ENCODE measurements at regions not wholly inside any gene's neighbourhood (a gene's known extent, or its start where the extent isn't known, plus 50 kb on each side); places are given as distances from the start of the nearest gene placed in this dataset.
"Not testable (repeated sequence)": the region's sequence is repeated elsewhere in the genome, so short reads cannot be mapped to it uniquely, and the experiment has no call there.

DNA sequence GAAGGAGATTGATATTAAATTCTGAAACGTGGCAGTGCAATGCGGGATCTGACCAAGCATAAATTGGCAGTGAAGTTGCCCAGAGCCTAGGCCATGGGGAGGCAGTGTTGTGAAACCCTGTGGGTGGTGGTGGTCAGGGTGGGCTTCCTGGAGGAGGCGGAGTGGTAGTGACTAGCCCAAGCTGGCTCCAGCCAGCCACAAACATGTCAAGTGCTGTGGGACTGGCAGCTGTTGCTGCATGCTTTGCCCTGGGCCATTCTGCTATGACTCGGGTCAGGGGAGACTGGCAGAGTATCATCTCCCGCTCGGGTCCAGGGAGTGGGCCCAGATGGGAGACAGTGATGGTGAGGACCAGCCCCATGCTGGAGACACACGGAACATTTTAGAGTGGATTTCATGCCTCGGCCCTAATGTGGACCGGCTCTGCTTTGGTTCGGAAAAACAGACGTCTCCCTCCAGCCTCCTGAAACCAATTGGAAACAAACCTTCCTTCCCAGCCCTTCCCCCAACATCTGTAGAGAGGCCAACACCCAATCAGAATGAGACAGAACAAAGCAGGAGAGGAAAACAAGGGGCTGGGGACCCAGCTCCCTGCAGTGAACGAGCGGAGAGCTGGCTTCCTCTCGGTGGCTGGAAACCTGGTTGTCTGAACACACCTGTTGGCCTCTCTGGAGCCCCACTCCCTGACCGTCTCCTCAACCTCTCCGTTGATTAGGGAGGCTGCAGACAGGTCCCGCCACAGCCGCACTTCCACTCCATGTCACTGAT lies 58.2 kb downstream of the TMEM270 start:
- DNase-seq: no peak

DNA sequence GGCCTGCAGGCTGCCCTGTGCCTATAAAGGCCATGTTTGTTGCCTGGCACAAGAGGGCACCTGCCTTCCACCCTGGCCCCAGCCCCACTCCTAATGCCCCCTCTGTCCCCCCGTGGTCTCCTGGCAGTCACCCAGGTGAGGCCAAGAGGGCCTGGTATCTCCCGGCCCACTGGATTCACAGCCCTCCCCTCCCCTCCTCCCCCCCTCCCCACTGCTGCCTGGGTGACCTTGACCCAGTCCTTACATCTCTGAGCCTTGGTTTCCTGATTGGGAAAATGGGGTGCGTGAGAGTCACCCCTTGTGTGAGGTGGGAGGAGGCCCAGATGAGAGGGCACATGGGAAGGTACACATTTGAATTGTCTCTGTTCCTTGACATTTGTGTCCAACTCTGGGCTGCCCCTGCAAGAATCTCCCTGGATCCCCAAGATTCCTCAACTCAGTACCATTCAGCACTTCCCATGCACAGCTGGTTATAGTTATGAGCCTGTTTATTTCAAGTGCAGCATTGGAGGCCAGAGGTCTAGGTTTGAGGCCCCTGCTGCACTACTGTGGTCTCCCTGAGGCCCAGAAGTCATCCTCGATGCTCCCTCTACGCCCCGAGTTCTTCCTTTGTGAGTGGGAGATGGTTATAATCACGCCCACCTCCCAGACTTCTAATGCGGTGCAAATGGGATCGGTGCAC lies 58.9 kb downstream of the TMEM270 start:
- DNase-seq: no peak

DNA sequence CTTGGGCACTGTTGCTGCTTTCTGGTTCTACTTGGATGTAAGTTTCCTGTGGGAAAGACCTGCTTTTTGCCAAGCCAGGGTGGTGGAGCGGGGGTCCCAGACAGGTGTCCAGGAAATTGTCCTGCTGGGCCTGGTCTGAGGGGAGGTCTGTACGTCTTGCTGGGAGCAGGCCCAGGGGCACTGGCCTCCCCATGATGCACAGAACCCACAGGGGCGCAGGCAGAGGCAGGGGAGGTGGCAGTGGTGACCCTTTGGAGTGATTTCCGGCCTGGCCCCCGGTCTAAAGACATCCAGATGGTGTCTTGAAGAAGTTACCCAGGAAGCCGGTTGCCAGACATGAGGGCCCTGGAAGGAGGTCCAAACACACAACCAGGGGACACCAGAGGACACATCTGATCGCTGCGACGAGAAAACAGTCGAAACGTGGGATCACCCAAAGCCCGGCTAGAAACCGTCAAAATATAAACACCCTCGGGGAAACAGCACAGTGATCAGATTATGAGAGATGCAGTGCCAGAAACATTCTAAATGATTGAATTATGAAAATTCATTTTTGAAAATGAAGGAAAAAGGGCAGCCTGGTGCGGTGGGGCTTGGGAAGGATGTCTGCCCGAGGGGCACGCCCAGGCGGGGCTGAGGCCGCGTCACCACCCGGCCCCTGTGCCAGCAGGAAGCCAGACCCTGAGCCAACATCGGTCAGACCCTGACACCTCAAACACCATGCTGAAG lies 59.6 kb downstream of the TMEM270 start:
- no peak for DNase-seq

DNA sequence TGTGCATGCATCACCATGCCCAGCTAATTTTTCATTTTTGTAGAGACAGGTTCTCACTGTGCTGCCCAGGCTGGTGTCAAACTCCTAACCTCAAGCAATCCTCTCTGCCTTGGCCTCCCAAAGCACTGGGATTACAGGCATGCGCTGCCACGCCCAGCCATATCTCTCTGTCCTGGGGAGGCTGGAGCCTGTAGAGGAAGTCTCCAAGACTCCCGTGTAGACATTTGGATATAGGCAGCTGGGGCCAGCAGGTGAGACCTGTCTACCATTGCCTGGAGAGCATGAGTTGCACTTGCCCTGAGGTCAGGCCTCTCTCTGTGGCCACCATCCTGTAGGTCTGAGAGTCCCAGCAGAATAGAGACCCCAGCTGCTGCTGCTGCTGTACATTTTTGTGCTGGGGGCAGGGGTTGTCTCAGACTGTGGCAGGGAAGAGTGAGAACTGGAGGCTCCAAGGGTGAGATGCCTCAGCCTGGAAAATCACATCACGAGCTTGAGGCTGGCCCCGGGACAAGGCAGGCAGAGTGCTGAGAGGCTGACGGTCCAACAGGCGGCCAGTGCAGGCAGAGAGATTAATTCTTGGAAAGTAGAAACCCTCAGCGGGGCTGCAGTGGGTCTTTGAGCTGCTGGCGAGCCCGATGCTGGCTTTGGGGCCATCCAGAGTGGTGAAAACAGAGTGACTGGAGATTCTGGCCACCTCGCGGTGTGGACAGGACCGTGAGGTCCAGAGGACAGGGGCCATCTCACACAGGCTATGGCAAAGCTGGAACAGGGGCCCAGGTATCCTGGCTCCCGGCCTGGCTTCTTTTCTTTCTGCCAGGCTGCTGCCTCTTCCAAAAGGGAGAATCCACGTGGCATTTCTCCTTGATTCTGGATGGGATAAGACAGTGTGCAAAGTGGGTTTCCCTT lies 60.9 kb downstream of the TMEM270 start:
- DNase-seq: no peak

DNA sequence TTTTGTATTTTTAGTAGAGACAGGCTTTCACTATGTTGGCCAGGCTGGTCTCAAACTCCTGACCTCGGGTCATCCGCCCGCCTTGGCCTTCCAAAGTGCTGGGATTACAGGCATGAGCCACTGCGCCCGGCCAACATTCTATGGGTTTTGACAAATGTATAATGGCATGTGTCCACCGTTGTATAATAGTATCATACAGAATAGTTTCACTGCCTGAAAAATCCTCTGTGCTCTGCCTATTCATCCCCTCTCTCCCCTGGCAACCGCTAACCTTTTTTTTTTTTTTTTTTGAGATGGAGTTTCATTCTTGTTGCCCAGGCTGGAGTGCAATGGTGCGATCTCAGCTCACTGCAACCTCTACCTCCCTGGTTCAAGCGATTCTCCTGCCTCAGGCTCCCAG lies 67.7 kb downstream of the TMEM270 start:
- not testable (repeated sequence) for DNase-seq

DNA sequence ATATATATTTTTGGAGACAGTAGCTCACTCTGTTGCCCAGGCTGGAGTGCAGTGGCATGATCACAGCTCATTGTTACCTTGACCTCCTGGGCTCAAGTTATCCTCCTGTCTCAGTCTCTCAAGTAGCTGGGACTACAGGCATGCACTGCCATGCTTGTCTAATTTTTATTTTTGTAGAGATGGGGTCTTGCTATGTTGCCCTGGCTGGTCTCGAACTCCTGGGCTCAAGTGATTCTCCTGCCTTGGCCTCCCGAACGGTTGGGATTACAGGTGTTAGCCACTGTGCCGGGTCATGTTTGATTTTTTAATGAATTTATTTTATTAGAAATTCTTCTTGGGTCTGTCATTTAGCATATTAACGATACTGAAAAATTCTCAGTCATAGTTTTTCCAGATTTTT lies 70.5 kb downstream of the TMEM270 start:
- no peak for DNase-seq

DNA sequence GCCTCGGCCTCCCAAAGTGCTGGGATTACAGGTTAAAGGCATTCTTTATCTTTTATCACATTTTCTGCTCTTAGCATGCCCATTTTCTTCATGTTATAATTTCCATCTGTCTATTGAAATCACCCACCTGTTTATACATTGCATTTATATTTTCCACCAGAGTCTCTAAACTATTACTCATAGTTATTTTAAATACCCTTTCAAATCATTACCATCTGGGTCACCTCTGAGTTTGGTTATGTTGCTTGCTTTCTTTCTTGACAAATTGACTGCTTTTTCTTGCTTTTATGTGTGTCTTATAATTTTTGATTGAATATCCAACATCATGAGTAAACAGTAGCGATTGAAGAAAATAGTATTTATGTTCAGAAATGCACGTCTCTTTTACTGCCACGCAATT lies 71.4 kb downstream of the TMEM270 start:
- no peak for DNase-seq

DNA sequence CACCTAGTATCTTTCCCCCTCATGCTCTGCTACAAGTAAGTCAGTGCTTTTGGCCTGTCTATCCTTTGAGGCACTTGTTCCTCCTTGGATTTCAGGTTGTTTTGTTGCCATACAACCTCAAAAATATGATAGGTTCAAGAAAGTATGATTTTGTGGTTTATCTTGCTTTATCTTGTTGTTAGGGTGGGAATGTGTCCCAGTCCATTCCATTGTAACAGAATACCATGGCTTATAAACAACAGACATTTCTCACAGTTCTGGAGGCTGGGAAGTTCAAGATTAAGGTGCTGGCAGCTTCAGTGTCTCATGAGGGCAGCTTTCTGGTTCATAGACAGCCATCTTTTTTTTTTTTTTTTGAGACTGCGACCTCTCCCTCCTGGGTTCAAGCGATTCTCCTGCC lies 72.1 kb downstream of the TMEM270 start:
- no peak for DNase-seq

DNA sequence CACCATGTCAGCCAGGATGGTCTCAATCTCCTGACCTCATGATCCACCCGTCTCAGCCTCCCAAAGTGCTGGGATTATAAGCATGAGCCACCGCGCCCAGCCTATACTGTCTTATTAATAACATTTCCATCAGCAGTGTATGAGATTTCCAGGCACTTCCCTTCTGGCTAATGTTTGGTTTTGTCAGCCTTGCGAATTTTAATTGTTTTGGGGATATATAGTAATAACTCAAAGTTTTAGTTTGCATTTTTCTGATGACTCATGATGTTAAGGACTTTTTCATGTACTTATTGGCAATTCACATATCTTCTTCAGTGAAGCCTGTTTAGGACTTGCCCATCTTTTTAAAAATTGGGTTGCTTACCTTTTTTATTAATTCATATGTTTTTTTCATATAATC lies 76.0 kb downstream of the TMEM270 start:
- no peak for DNase-seq

DNA sequence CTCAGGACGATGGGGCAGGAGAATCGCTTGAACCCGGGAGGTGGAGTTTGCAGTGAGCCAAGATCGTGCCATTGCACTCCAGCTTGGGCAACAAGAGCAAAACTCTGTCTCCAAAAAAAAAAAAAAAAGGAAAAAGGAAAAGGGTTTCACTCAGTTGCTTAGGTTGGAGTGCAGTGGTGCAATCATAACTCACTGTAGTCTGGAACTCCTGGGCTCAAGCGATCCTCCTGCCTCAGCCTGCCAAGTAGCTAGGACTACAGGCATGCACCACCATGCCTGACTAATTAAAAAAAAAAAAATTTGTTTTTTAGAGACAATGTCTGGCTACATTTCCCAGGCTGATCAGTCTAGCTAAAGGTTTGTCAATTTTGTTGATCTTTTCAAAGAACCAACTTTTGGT lies 76.7 kb downstream of the TMEM270 start:
- not testable (repeated sequence) for DNase-seq

DNA sequence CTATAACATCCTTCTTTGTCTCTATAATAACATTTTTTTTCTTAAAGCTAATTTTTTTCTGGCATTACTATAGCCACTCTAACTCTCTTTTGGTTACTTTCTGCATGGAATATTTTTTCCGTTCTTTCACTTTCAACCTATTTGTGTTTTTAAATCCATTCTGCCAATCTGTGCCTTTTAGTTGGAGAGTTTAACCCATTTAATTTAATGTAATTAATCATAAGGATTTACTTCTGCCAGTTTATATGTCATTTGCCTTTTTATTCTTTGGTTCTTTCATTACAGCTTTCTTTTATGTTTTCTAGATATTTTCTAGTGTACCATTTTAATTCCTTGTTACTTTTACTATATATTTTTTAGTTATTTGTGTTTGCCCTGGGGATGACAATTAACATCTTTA lies 78.6 kb downstream of the TMEM270 start:
- no peak for DNase-seq

DNA sequence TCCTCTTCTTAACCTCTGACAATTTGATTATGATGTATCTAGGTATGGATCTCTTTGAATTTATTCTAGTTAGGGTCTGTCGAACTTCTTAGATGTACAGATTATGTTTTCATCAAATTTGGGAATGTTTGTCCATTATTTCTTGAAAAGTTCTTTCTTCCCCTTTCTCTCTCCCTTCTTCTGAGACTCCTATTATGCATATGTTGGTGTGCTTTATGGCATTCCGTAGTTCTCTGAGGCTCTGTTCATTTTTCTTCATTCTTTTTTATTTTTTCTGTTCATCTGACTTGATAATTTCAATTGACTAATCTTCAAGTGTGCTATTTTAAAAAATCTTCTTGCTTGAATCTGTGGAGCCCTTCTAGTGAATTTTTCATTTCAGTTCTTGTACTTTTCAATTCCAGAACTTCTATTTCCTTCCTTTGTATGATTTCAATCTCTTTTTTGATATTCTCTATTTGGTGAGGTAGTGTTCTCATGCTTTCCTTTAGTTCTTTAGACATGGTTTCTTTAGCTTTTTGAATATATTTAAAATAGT lies 79.8 kb downstream of the TMEM270 start:
- DNase-seq: no peak

DNA sequence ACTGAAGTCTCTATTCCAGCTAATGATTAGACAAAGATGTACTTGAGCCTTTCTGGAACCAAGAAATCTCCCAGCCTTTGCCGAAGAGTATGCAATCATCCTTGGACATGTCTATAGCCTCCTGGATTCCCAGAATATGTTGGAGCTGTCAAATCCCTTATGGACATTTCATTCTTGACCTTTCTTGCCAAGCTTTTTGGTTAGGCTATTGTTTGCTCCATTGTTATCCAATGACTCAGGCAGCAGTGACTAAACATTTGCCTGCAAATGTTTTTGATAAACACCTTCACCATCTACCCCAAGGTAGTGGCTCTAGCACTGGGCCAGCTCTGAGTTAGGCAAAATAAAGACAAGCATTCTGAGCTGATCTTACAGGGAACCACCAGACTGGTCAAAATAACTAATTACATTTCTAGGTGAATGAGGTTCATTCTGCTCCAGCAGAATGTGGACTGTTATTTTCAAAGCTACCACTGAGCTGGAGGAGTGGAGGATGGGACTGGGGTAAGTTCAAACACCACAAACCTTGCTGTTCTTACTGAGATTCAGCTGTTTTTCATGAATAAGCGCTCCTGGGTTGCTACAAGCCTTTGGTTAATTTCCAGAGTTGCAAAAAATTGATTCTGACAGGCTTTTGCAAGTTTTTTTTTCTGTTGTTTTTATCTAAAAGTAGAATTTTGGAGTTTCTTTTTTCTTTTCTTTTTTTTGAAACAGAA lies 81.0 kb downstream of the TMEM270 start:
- DNase-seq: no peak

DNA sequence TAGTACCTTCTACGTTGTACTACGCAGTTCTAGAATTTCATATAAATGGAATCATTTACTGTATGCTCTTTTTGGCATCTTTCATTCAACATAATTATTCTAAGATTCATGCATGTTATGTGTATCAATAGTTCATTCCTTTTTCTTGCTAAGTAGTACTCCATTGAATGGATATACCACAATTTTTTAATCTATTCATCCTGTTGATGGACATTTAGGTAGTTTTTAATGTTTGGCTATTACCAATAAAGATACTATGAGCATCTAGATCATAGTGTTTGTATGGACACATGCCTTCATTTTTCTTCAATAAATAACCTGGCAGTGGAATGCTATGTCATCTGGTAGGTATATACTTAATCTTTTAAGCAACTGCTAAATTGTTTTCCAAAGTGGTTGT lies 83.0 kb upstream of the ELN start:
- no peak for DNase-seq

DNA sequence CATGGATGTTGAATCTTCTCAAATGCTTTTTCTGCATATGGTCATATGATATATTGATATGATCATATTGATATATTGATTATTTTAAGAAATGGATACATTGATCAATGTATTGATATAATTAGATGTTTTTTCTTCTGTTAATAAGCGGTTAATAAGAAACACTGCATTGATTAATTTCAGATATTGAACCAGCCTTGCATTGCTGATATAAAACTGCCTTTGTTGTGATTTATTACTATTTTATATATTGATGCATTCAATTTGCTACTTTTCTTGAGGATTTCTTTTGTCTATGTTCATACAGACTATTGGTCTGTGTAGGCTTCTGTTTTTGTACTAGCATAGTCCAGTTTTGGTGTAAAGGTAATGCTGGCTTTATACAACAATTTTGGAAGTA lies 79.7 kb upstream of the ELN start:
- DNase-seq: no peak

DNA sequence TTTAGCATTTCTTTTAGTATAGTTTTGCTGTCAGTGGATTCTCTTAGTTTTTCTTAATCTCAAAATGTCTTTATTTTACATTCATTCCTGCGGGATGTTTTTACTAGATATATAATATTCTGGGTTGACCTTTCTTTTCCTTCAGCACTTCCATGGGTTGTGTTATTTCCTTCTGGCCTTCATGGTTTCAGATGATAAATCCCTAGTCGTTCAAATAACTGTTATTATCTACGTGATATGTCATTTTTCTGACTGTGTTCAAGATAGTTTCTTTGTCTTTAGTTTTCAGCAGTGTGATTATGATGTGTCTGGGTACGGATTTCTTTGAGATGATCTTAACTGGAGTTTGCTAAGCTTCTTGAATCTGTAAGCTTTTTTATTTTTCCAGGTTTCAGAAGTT lies 75.7 kb upstream of the ELN start:
- DNase-seq: no peak

DNA sequence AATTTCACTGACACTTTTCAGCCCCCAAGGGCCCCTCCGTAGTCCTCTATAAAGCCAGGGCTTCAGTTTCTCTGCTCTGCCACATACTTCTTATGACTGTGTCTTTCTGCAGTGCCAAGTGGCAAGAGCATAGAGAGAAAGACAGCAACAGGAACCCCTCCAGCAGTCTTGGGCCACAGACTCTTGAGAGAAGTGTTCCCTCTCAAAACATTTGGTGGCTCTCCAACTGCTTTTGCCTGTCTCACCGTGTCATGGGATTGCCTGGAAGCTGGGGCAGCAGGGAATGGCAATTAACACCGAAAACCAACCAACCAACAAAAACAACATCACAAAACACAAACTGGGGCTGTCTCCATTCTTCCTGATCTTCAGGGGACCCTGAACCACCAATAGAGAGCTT lies 73.8 kb upstream of the ELN start:
- no peak for DNase-seq

DNA sequence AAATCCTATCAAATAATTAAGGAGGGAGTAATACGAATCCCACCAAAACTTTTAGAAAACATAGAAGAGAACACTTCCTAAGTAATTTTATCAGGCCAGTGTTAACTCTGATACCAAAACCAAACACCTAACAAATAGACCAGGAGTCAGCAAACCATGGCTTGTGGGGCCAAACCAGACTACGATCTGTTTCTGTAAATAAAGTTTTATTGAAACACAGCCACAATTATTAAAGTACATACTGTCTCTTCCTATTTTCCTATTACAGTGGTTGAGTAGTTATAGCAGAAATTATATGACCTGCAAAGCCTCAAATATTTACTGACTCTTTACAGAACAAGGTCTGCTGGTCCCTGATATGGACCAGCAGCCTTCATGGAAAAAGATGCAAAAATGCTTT lies 73.1 kb upstream of the ELN start:
- no peak for DNase-seq

DNA sequence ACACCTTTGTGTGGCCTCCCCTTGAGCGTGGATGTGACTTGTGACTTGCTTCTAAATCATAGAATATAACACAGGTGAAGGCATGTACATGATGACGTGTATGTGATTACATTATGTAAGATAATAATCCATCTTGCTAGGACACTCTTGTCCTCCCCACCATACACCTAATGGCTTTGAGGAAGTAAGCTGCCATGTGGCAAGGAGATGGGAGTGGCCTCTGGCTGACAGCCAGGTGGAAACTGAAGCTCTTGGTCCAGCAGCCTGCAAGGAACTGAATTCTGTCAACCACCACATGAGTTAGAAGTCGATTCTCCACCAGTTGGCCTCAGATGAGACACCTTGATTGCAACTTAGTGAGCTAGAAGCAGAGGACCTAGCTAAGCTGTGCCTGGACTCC lies 67.4 kb upstream of the ELN start:
- no peak for DNase-seq

DNA sequence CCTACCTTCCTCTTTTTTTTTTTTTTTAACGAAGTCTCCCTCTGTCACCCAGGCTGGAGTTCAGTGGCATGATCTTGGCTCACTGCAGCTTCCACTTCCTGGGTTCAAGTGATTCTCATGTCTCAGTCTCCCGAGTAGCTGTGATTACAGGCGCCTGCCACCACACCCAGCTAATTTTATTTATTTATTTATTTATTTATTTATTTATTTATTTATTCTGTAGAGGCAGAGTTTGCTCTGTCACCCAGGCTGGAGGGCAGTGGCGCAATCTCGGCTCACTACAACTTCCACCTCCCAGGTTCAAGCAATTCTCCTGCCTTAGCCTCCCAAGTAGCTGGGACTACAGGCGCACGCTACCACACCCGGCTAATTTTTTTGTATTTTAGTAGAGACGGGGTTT lies 66.0 kb upstream of the ELN start:
- DNase-seq: not testable (repeated sequence)

DNA sequence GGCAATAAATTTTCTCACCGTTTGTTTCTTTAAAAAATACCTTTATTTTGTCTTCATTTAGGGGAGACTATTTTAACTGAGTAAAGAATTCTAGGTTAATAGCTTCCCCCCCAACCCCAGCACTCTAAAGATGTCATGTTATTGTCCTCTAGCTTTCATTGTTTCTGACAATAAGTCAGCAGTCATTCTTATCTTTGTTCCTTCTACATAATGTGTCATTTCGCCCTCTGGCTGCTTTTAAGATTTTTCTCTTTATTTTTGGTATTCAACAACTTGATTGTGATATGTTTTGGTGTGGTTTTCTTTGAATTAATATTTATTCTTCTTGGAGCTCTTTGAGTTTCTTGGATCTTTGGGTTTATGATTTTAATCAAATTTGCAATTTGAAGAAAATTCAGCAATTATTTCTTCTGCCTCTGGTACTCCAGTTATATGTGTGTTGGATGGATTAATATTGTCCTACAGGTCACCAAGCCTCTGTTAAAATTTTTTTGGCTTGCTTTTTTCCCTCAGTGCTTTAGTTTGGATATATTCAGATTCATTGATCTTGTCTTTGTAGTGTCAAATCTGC lies 64.6 kb upstream of the ELN start:
- no peak for DNase-seq

DNA sequence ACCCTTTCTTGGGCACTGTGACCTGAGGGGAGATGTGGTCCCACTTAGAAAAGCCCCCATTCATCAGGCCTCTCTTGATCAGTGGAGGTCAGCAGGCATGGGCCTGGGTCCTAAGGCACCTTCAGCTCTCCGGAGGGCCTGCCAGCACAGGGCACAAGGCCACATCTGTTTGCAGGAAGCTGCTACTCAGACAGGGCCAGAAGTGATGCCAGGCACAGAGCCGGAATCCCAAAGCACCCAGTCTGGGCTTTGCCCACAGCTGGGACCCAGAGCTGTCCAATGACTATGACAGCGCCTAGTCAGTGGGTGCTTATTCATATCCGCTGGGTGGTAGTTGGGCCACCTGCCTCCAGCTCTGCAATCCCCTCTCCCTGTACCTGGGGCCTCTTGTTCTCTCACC lies 63.2 kb upstream of the ELN start:
- no peak for DNase-seq
